Fibroblast of lung (primary cell): ENCODE measurements at regions not wholly inside any gene's neighbourhood (a gene's known extent, or its start where the extent isn't known, plus 50 kb on each side); places are given as distances from the start of the nearest gene placed in this dataset.

ENCODE experiments used
- CTCF ChIP-seq, 2 donors: IDR thresholded peaks in 1 of 2; conservative IDR thresholded peaks in 1 of 2; 1 replicate in 1 of 2; 2 replicates in 1 of 2; pipeline ENCODE4 v1.5.1; 2011 to 2012; ENCODE audit warnings: low read length in 2 of 2, control low read depth in 1 of 2, inconsistent platforms in 1 of 2, low read depth in 1 of 2, mild to moderate bottlenecking in 1 of 2
- EZH2 ChIP-seq: IDR thresholded peaks from 2 replicates; pipeline ENCODE4 v1.5.1; 2012; ENCODE audit warnings: low read length, control low read depth, mild to moderate bottlenecking; ENCODE audit errors: missing control alignments

GRCh38 chr3:187833375-187833774, 88.1 kb upstream of the BCL6 start:
- TF ChIP-seq CTCF (conservative IDR thresholded peaks at IDR 0.05 in 1 of 2, IDR thresholded peaks at IDR 0.05 in 1 of 2; ENCODE audit: low read depth in 1 of 2, low read length in 2 of 2), result no peak
- no peak for TF ChIP-seq EZH2
